Lower leg skin (tissue), 3 donors: ENCODE measurements at regions not wholly inside any gene's neighbourhood (a gene's known extent, or its start where the extent isn't known, plus 50 kb on each side); places are given as distances from the start of the nearest gene placed in this dataset.

Experiments used
- POLR2A ChIP-seq, 2 donors: fragments of 450-650 bp; IDR thresholded peaks; one replicate each; pipeline ENCODE4 v1.6.1; 2016 to 2017; ENCODE audit warnings: antibody characterized with exemption in 2 of 2, mild to moderate bottlenecking in 1 of 2, moderate library complexity in 1 of 2
- TF ChIP-seq, protein P1 (sequence below), 3 donors: fragments of 450-650 bp; IDR thresholded peaks; one replicate each; pipeline ENCODE4 v1.5.1; 2016; ENCODE audit warnings: antibody characterized with exemption in 3 of 3, mild to moderate bottlenecking in 3 of 3, moderate library complexity in 2 of 3

GRCh38 chrY:19056138-19056469 lies 282.6 kb upstream of the HSFY2 start:
- TF ChIP-seq, protein P1, sequence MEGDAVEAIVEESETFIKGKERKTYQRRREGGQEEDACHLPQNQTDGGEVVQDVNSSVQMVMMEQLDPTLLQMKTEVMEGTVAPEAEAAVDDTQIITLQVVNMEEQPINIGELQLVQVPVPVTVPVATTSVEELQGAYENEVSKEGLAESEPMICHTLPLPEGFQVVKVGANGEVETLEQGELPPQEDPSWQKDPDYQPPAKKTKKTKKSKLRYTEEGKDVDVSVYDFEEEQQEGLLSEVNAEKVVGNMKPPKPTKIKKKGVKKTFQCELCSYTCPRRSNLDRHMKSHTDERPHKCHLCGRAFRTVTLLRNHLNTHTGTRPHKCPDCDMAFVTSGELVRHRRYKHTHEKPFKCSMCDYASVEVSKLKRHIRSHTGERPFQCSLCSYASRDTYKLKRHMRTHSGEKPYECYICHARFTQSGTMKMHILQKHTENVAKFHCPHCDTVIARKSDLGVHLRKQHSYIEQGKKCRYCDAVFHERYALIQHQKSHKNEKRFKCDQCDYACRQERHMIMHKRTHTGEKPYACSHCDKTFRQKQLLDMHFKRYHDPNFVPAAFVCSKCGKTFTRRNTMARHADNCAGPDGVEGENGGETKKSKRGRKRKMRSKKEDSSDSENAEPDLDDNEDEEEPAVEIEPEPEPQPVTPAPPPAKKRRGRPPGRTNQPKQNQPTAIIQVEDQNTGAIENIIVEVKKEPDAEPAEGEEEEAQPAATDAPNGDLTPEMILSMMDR (IDR thresholded peaks at IDR 0.05) = no peak
- no peak for TF ChIP-seq POLR2A (IDR thresholded peaks at IDR 0.05)
